ENCODE measurements at regions not wholly inside any gene's neighbourhood (a gene's known extent, or its start where the extent isn't known, plus 50 kb on each side); places are given as distances from the start of the nearest gene placed in this dataset.

GRCh38 chr7:119341822-119342221, 931.2 kb upstream of the KCND2 start:
- ChIA-PET CTCF (no interaction called here), POLR2A (no interaction called here)
- no peak for DNase-seq (ENCODE audit: low read depth in 1 of 2, low spot score in 1 of 2)
- ATAC-seq: no peak
- Histone ChIP-seq H3K4me2 (no peak overlapping the region), H3K4me3 (no peak overlapping the region), H3K9me3 (no peaks in the 10 kb centered on the region), H3K27ac (no peak overlapping the region), H3K4me1 (no peaks in the 10 kb centered on the region)
- TF ChIP-seq NFE2L2 (conservative IDR thresholded peaks at IDR 0.05; ENCODE audit: low read length): no peak
- no peak for TF ChIP-seq HOXB13 (CRISPR knock-in tag; IDR thresholded peaks at IDR 0.05; ENCODE audit: low read depth)
- TF ChIP-seq ZFP36 (IDR thresholded peaks at IDR 0.05; ENCODE audit: borderline replicate concordance, partially characterized antibody): no peak
- no peak for TF ChIP-seq TP53 (CRISPR knock-in tag; IDR thresholded peaks at IDR 0.05)
- FAIRE-seq: no peak
- 40% methylated on average over 5 of the region's 5 CpGs for WGBS (ENCODE audit: missing lambda C conversion rate)

- TF ChIP-seq EHF (CRISPR knock-in tag; IDR thresholded peaks at IDR 0.05): no peak
- TF ChIP-seq MAFK (IDR thresholded peaks at IDR 0.05; ENCODE audit: partially characterized antibody): no peak
- no peak for TF ChIP-seq CHD2 (IDR thresholded peaks at IDR 0.05; ENCODE audit: low read length, partially characterized antibody)
- no peak for TF ChIP-seq KDM1A (IDR thresholded peaks at IDR 0.05; ENCODE audit: low read depth)
- TF ChIP-seq EHMT2 (IDR thresholded peaks at IDR 0.05; ENCODE audit: low read depth): no peak
- TF ChIP-seq ATOH8 (CRISPR knock-in tag; IDR thresholded peaks at IDR 0.05; ENCODE audit: low read depth): no peak
- TF ChIP-seq POLR2AphosphoS2 (conservative IDR thresholded peaks at IDR 0.05; ENCODE audit: low read length): no peak
- TF ChIP-seq FOXS1 (CRISPR knock-in tag; IDR thresholded peaks at IDR 0.05): no peak
- TF ChIP-seq ELK1 (IDR thresholded peaks at IDR 0.05; ENCODE audit: low read depth, low read length): no peak
- TF ChIP-seq HOXB13 (CRISPR knock-in tag; IDR thresholded peaks at IDR 0.05; ENCODE audit: low read depth): no peak
- TF ChIP-seq PHF8 (IDR thresholded peaks at IDR 0.05; ENCODE audit: borderline replicate concordance, low read depth): no peak
- no peak for TF ChIP-seq FOSB (CRISPR knock-in tag; IDR thresholded peaks at IDR 0.05)
- TF ChIP-seq RFX5 (IDR thresholded peaks at IDR 0.05): no peak
- Histone ChIP-seq H3K4me3 (no peak overlapping the region), H3K4me2 (no peak overlapping the region), H3K9me3 (no peaks in the 10 kb centered on the region), H3K4me1 (no peaks in the 10 kb centered on the region), H3K27ac (no peak overlapping the region)
- CTCF ChIA-PET: no interaction called here
- FAIRE-seq (no peak), ATAC-seq (no peak), DNase-seq (ENCODE audit: low read depth in 1 of 2, low spot score in 1 of 2) (no peak)
- 0% methylated on average over 1 of the region's 1 CpG for WGBS (ENCODE audit: missing lambda C conversion rate)
- POLR2A ChIA-PET: no interaction called here
These were observed 929.7 kb upstream of the KCND2 start for GRCh38 chr7:119343289-119343688.

- Histone ChIP-seq H3K4me3 (no peak overlapping the region), H3K4me2 (no peak overlapping the region), H3K27ac (no peak overlapping the region), H3K9me3 (no peaks in the 10 kb centered on the region), H3K4me1 (no peaks in the 10 kb centered on the region)
- ATAC-seq (no peak), FAIRE-seq (no peak), DNase-seq (ENCODE audit: low read depth in 1 of 2, low spot score in 1 of 2) (no peak)
- POLR2A ChIA-PET: no interaction called here
- no peak for TF ChIP-seq ESRRA (IDR thresholded peaks at IDR 0.05; ENCODE audit: borderline replicate concordance, low read length)
- TF ChIP-seq FOXS1 (CRISPR knock-in tag; IDR thresholded peaks at IDR 0.05): no peak
- no peak for TF ChIP-seq EP300 (IDR thresholded peaks at IDR 0.05)
- no peak for TF ChIP-seq ELK1 (IDR thresholded peaks at IDR 0.05; ENCODE audit: low read depth, low read length)
- TF ChIP-seq BCL3 (IDR thresholded peaks at IDR 0.05): no peak
- no peak for TF ChIP-seq FOSB (CRISPR knock-in tag; IDR thresholded peaks at IDR 0.05)
- TF ChIP-seq HEYL (CRISPR knock-in tag; IDR thresholded peaks at IDR 0.05): no peak
- no peak for TF ChIP-seq GATA3 (IDR thresholded peaks at IDR 0.05; ENCODE audit: borderline replicate concordance)
- no peak for TF ChIP-seq CEBPB (IDR thresholded peaks at IDR 0.05)
- no peak for TF ChIP-seq NR3C1 (IDR thresholded peaks at IDR 0.05)
- TF ChIP-seq RFX5 (IDR thresholded peaks at IDR 0.05): no peak
- no peak for TF ChIP-seq CBX8 (IDR thresholded peaks at IDR 0.05)
- no peak for TF ChIP-seq ATOH8 (CRISPR knock-in tag; IDR thresholded peaks at IDR 0.05; ENCODE audit: low read depth)
- TF ChIP-seq EHF (CRISPR knock-in tag; IDR thresholded peaks at IDR 0.05): no peak
- no peak for TF ChIP-seq TFCP2L1 (CRISPR knock-in tag; IDR thresholded peaks at IDR 0.05)
- no peak for TF ChIP-seq RNF2 (IDR thresholded peaks at IDR 0.05; ENCODE audit: borderline replicate concordance, low read depth)
- TF ChIP-seq CTCF (IDR thresholded peaks at IDR 0.05): no peak
- TF ChIP-seq POLR2A (IDR thresholded peaks at IDR 0.05; ENCODE audit: low read length): no peak
- no peak for TF ChIP-seq MAZ (IDR thresholded peaks at IDR 0.05; ENCODE audit: borderline replicate concordance, low read depth, low read length)
- TF ChIP-seq PHF8 (IDR thresholded peaks at IDR 0.05; ENCODE audit: borderline replicate concordance, low read depth): no peak
- CTCF ChIA-PET: no interaction called here
- 5% methylated on average over 2 of the region's 2 CpGs for WGBS (ENCODE audit: missing lambda C conversion rate)
These were observed 928.5 kb upstream of the KCND2 start for GRCh38 chr7:119344466-119344865.
